C4-2B (cell line): ENCODE measurements at regions not wholly inside any gene's neighbourhood (a gene's known extent, or its start where the extent isn't known, plus 50 kb on each side); places are given as distances from the start of the nearest gene placed in this dataset.

Experiments used
- ZFX ChIP-seq: fragments of 450-650 bp; IDR thresholded peaks from 2 replicates; pipeline ENCODE4 v1.6.1; 2017
- TF ChIP-seq, protein P1 (sequence below): fragments of 450-650 bp; conservative IDR thresholded peaks from 2 replicates; pipeline ENCODE4 v1.5.1; 2017; ENCODE audit warnings: mild to moderate bottlenecking

DNA sequence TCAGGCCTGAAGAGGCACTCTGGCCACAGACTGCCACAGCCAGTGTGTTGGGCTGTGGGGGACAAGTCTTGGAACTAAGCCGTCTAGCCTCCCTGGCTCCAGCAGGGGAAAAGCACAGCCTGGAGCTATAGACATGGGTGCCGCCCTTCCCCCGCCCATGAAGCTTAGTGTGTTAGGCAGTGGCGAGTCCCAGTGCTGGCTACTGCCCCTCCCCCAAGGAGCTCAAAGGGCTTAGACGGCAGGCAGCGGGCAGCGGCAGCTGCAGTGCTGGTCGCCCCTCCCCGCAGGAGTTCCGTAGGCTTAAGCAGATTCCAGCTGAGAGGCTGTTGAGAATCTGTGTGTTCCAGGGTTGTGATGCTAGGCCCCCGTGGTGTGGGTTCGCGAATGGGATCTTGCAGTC, 135.8 kb upstream of the RORA start:
- TF ChIP-seq, protein P1, sequence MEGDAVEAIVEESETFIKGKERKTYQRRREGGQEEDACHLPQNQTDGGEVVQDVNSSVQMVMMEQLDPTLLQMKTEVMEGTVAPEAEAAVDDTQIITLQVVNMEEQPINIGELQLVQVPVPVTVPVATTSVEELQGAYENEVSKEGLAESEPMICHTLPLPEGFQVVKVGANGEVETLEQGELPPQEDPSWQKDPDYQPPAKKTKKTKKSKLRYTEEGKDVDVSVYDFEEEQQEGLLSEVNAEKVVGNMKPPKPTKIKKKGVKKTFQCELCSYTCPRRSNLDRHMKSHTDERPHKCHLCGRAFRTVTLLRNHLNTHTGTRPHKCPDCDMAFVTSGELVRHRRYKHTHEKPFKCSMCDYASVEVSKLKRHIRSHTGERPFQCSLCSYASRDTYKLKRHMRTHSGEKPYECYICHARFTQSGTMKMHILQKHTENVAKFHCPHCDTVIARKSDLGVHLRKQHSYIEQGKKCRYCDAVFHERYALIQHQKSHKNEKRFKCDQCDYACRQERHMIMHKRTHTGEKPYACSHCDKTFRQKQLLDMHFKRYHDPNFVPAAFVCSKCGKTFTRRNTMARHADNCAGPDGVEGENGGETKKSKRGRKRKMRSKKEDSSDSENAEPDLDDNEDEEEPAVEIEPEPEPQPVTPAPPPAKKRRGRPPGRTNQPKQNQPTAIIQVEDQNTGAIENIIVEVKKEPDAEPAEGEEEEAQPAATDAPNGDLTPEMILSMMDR = no peak
- TF ChIP-seq ZFX = no peak
